ENCODE measurements at regions not wholly inside any gene's neighbourhood (a gene's known extent, or its start where the extent isn't known, plus 50 kb on each side); places are given as distances from the start of the nearest gene placed in this dataset.

- no peak overlapping the region for H3K27ac Mint-ChIP-seq (ENCODE audit: low read depth)
- H3K36me3 Mint-ChIP-seq (ENCODE audit: insufficient read depth), result no peaks in the 10 kb centered on the region
- no peaks in the 10 kb centered on the region for H3K4me1 Mint-ChIP-seq
- H3K9me3 Mint-ChIP-seq, result peaks cover 20% of the 10 kb centered on the region
- DNase-seq (ENCODE audit: low spot score in 2 of 2) (no peak), ATAC-seq (replicated peaks; ENCODE audit: extremely low read depth, poor library complexity, severe bottlenecking) (no peak)
- no peak overlapping the region for H3K4me3 Mint-ChIP-seq
- no peaks in the 10 kb centered on the region for H3K27me3 Mint-ChIP-seq
Measured at GRCh38 chr10:105707603-105708002, 1066.5 kb downstream of the SORCS3 start.

GRCh38 chr10:105706281-105707026 is 1065.4 kb downstream of the SORCS3 start:
- Mint-ChIP-seq H3K4me1 (no peaks in the 10 kb centered on the region), H3K27me3 (no peaks in the 10 kb centered on the region), H3K27ac (ENCODE audit: low read depth) (no peak overlapping the region), H3K36me3 (ENCODE audit: insufficient read depth) (no peaks in the 10 kb centered on the region), H3K9me3 (peaks cover 14% of the 10 kb centered on the region), H3K4me3 (no peak overlapping the region)
- DNase-seq (ENCODE audit: low spot score in 2 of 2) (no peak), ATAC-seq (replicated peaks; ENCODE audit: extremely low read depth, poor library complexity, severe bottlenecking) (no peak)

DNA sequence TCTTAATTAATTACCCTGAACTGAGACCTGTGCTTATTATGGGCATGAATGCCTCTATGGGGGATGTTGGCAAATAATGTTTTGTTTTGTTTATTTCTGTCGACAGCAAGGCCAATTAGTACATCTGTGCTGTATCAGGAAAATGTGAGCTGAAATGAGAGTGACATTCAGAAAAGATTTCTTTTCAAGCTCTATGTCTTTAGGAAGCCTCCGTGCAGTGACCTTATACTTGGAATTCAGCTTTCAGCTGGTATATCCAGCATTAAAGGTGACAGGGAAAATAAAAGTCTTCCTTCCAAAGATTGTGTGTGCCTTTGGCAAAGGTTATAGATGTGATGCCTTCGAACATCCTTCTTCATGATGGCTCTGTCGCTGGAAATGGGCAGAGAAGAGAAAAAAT is 1061.1 kb downstream of the SORCS3 start:
- no peak overlapping the region for H3K27ac Mint-ChIP-seq (ENCODE audit: low read depth)
- peaks cover 6% of the 10 kb centered on the region for H3K9me3 Mint-ChIP-seq
- H3K36me3 Mint-ChIP-seq (ENCODE audit: insufficient read depth), result no peaks in the 10 kb centered on the region
- no peak for ATAC-seq (replicated peaks; ENCODE audit: extremely low read depth, poor library complexity, severe bottlenecking)
- H3K4me1 Mint-ChIP-seq, result no peaks in the 10 kb centered on the region
- no peaks in the 10 kb centered on the region for H3K27me3 Mint-ChIP-seq
- no peak overlapping the region for H3K4me3 Mint-ChIP-seq
- DNase-seq (ENCODE audit: low spot score in 2 of 2), result no peak

DNA sequence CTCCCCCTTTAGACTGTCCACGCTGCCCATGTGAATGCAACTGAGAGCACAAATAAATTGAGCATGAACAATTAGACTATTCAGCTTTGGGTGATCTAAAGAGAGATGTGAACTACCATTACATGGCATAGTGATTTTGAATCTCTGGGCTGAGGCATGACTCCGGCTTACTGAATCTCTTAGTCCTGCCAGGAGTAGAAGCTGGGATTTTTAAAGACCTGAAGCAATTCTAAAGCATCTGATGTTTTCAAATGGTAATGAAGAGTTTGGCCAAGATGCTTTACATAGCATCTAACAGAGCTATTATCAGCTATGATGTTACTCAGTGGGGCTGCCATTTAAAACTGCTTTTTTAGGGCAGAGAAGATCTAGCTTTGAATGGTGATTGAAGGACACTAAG is 1059.1 kb downstream of the SORCS3 start:
- ATAC-seq (replicated peaks; ENCODE audit: extremely low read depth, poor library complexity, severe bottlenecking), result no peak
- H3K4me1 Mint-ChIP-seq, result no peaks in the 10 kb centered on the region
- H3K9me3 Mint-ChIP-seq, result peaks cover 6% of the 10 kb centered on the region

GRCh38 chr10:105699504-105699903 is 1058.4 kb downstream of the SORCS3 start:
- H3K27me3 Mint-ChIP-seq, result no peaks in the 10 kb centered on the region
- no peak overlapping the region for H3K27ac Mint-ChIP-seq (ENCODE audit: low read depth)
- no peak overlapping the region for H3K4me3 Mint-ChIP-seq
- no peaks in the 10 kb centered on the region for H3K36me3 Mint-ChIP-seq (ENCODE audit: insufficient read depth)
- no peaks in the 10 kb centered on the region for H3K4me1 Mint-ChIP-seq
- peaks cover 6% of the 10 kb centered on the region for H3K9me3 Mint-ChIP-seq
- no peak for DNase-seq (ENCODE audit: low spot score in 2 of 2)
- ATAC-seq (replicated peaks; ENCODE audit: extremely low read depth, poor library complexity, severe bottlenecking), result no peak

More for the DNA sequence above, 1059.1 kb downstream of the SORCS3 start:
- no peak for DNase-seq (ENCODE audit: low spot score in 2 of 2)
- no peaks in the 10 kb centered on the region for H3K27me3 Mint-ChIP-seq
- H3K36me3 Mint-ChIP-seq (ENCODE audit: insufficient read depth), result no peaks in the 10 kb centered on the region
- H3K27ac Mint-ChIP-seq (ENCODE audit: low read depth), result no peak overlapping the region
- H3K4me3 Mint-ChIP-seq, result no peak overlapping the region

GRCh38 chr10:105698592-105698991 is 1057.5 kb downstream of the SORCS3 start:
- Mint-ChIP-seq H3K27ac (ENCODE audit: low read depth) (no peak overlapping the region), H3K27me3 (no peaks in the 10 kb centered on the region), H3K9me3 (peaks cover 6% of the 10 kb centered on the region), H3K4me1 (no peaks in the 10 kb centered on the region), H3K36me3 (ENCODE audit: insufficient read depth) (no peaks in the 10 kb centered on the region), H3K4me3 (no peak overlapping the region)
- DNase-seq (ENCODE audit: low spot score in 2 of 2) (no peak), ATAC-seq (replicated peaks; ENCODE audit: extremely low read depth, poor library complexity, severe bottlenecking) (no peak)

GRCh38 chr10:105697290-105697780 is 1056.2 kb downstream of the SORCS3 start:
- ATAC-seq (replicated peaks; ENCODE audit: extremely low read depth, poor library complexity, severe bottlenecking) (no peak), DNase-seq (ENCODE audit: low spot score in 2 of 2) (no peak)
- Mint-ChIP-seq H3K36me3 (ENCODE audit: insufficient read depth) (no peaks in the 10 kb centered on the region), H3K4me3 (no peak overlapping the region), H3K4me1 (no peaks in the 10 kb centered on the region), H3K27me3 (no peaks in the 10 kb centered on the region), H3K9me3 (peaks cover 6% of the 10 kb centered on the region), H3K27ac (ENCODE audit: low read depth) (no peak overlapping the region)

DNA sequence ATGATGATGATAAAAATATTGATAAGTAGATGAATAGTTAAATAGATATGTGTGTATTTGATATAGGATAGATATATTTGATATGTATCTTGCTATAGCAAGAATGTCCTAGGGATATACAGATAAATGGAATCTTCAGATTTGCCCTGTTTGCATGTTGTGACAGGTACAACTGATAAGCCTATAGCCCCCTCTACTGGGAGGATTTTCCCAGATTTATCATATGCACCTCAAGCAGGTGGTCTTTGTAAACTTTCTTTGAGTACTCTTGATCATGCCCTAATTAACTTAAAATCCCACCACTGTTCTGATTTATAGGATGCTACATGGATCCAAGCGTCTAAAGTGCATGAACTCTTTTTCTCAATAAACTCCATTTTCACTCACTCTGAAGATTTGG is 1050.7 kb downstream of the SORCS3 start:
- H3K4me1 Mint-ChIP-seq, result no peaks in the 10 kb centered on the region
- no peaks in the 10 kb centered on the region for H3K36me3 Mint-ChIP-seq (ENCODE audit: insufficient read depth)
- H3K27ac Mint-ChIP-seq (ENCODE audit: low read depth), result no peak overlapping the region
- DNase-seq (ENCODE audit: low spot score in 2 of 2) (no peak), ATAC-seq (replicated peaks; ENCODE audit: extremely low read depth, poor library complexity, severe bottlenecking) (no peak)
- H3K4me3 Mint-ChIP-seq, result no peak overlapping the region
- H3K27me3 Mint-ChIP-seq, result no peaks in the 10 kb centered on the region
- peaks cover 12% of the 10 kb centered on the region for H3K9me3 Mint-ChIP-seq

GRCh38 chr10:105682911-105683310 is 1041.8 kb downstream of the SORCS3 start:
- Mint-ChIP-seq H3K9me3 (peaks cover 42% of the 10 kb centered on the region), H3K27ac (ENCODE audit: low read depth) (no peak overlapping the region)
- no peak for DNase-seq (ENCODE audit: low spot score in 2 of 2)

DNA sequence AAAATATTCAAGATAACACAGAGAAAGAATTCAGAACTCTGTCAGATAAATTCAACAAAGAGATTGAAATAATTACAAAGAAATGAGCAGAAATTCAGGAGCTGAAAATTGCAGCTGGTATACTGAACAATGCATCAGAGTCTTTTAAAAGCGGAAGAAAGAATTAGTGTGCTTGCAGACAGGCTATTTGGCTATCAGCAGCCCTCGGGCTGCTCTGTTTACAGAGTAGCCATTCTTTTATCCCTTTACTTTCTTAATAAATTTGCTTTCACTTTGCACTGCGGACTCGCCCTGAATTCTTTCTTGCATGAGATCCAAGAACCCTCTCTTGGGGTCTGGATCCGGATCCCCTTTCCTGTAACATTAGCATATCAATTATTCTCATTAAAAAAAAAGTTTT is 1040.0 kb downstream of the SORCS3 start:
- no peaks in the 10 kb centered on the region for H3K36me3 Mint-ChIP-seq (ENCODE audit: insufficient read depth)
- H3K4me1 Mint-ChIP-seq, result no peaks in the 10 kb centered on the region
- DNase-seq (ENCODE audit: low spot score in 2 of 2), result no peak
- peaks cover 41% of the 10 kb centered on the region for H3K9me3 Mint-ChIP-seq
- no peak overlapping the region for H3K4me3 Mint-ChIP-seq
- H3K27me3 Mint-ChIP-seq, result no peaks in the 10 kb centered on the region
- no peak overlapping the region for H3K27ac Mint-ChIP-seq (ENCODE audit: low read depth)
- no peak for ATAC-seq (replicated peaks; ENCODE audit: extremely low read depth, poor library complexity, severe bottlenecking)

More at GRCh38 chr10:105682911-105683310, 1041.8 kb downstream of the SORCS3 start:
- Mint-ChIP-seq H3K4me3 (no peak overlapping the region), H3K4me1 (no peaks in the 10 kb centered on the region), H3K36me3 (ENCODE audit: insufficient read depth) (no peaks in the 10 kb centered on the region), H3K27me3 (no peaks in the 10 kb centered on the region)
- no peak for ATAC-seq (replicated peaks; ENCODE audit: extremely low read depth, poor library complexity, severe bottlenecking)

DNA sequence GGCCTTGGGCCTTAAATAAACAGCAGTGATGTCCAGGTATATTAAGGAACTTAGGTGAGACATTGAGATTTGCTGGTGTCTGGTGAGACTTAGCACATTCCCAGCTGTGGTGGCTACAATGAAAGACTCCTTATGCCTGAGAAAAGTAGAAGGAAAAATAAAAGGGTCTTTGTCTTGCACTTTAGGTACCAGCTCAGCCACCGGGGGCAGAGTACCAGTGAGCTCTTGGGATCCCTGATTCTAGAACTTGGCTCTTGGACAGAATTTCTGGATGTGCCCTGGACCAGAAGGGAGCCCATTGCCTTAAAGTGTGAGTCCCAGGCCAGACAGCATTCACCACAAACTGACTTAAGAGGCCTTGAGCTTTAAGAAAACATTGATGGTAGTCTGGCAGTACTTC is 1038.7 kb downstream of the SORCS3 start:
- Mint-ChIP-seq H3K27me3 (no peaks in the 10 kb centered on the region), H3K27ac (ENCODE audit: low read depth) (no peak overlapping the region), H3K4me3 (no peak overlapping the region), H3K9me3 (peaks cover 41% of the 10 kb centered on the region), H3K4me1 (no peaks in the 10 kb centered on the region), H3K36me3 (ENCODE audit: insufficient read depth) (no peaks in the 10 kb centered on the region)
- ATAC-seq (replicated peaks; ENCODE audit: extremely low read depth, poor library complexity, severe bottlenecking), result no peak
- DNase-seq (ENCODE audit: low spot score in 2 of 2), result no peak

- Mint-ChIP-seq H3K36me3 (ENCODE audit: insufficient read depth) (no peaks in the 10 kb centered on the region), H3K27me3 (no peaks in the 10 kb centered on the region), H3K9me3 (peaks cover 21% of the 10 kb centered on the region), H3K4me3 (no peak overlapping the region), H3K4me1 (no peaks in the 10 kb centered on the region), H3K27ac (ENCODE audit: low read depth) (no peak overlapping the region)
- DNase-seq (ENCODE audit: low spot score in 2 of 2), result no peak
- no peak for ATAC-seq (replicated peaks; ENCODE audit: extremely low read depth, poor library complexity, severe bottlenecking)
Measured at GRCh38 chr10:105675333-105675732, 1034.2 kb downstream of the SORCS3 start.

- H3K9me3 Mint-ChIP-seq, result peaks cover 15% of the 10 kb centered on the region
- no peak for ATAC-seq (replicated peaks; ENCODE audit: extremely low read depth, poor library complexity, severe bottlenecking)
- H3K4me1 Mint-ChIP-seq, result no peaks in the 10 kb centered on the region
- no peak for DNase-seq (ENCODE audit: low spot score in 2 of 2)
- H3K27me3 Mint-ChIP-seq, result no peaks in the 10 kb centered on the region
- H3K36me3 Mint-ChIP-seq (ENCODE audit: insufficient read depth), result no peaks in the 10 kb centered on the region
- no peak overlapping the region for H3K27ac Mint-ChIP-seq (ENCODE audit: low read depth)
- no peak overlapping the region for H3K4me3 Mint-ChIP-seq
Measured at GRCh38 chr10:105674448-105674847, 1033.4 kb downstream of the SORCS3 start.

All from central memory CD8-positive, alpha-beta T cell (primary cell).